Activated CD8-positive, alpha-beta T cell treated with anti-CD3 and anti-CD28 coated beads for 36 hours (primary cell): ENCODE measurements at regions not wholly inside any gene's neighbourhood (a gene's known extent, or its start where the extent isn't known, plus 50 kb on each side); places are given as distances from the start of the nearest gene placed in this dataset.

Source experiments
- ATAC-seq: fragments of 200-7000 bp; cut with Tn5 transposase; one replicate; pipeline ENCODE4 v1.10.0; 2021; ENCODE audit warnings: mild to moderate bottlenecking, moderate library complexity
- CTCF ChIA-PET: fragments of 350-600 bp; sonication (Branson Sonifier 250); formaldehyde crosslinking; loops from one replicate; lab custom pipeline; 2021; ENCODE audit warnings: antibody characterized with exemption; lab: Charles Lee
- POLR2A ChIA-PET: fragments of 350-600 bp; sonication (Branson Sonifier 250); formaldehyde crosslinking; loops from one replicate; lab custom pipeline; 2021; ENCODE audit warnings: antibody characterized with exemption; lab: Charles Lee
- DNase-seq: peaks from one replicate; pipeline ENCODE4 v3.0.0-alpha.2; 2020
- H3K27ac Mint-ChIP-seq: one replicate; pipeline ENCODE4 v1.8.0; 2021; ENCODE audit warnings: mild to moderate bottlenecking, mixed read lengths
- H3K27me3 Mint-ChIP-seq: one replicate; pipeline ENCODE4 v1.8.0; 2021; ENCODE audit warnings: mixed read lengths
- H3K36me3 Mint-ChIP-seq: one replicate; pipeline ENCODE4 v1.8.0; 2021; ENCODE audit warnings: low read depth, mixed read lengths
- H3K4me1 Mint-ChIP-seq: one replicate; pipeline ENCODE4 v1.8.0; 2021; ENCODE audit warnings: low read depth, mixed read lengths
- H3K4me3 Mint-ChIP-seq: one replicate; pipeline ENCODE4 v1.8.0; 2021; ENCODE audit warnings: mild to moderate bottlenecking, moderate library complexity, mixed read lengths
- H3K9me3 Mint-ChIP-seq: one replicate; pipeline ENCODE4 v1.8.0; 2021; ENCODE audit warnings: mixed read lengths
- CTCF ChIP-seq: fragments of 200-600 bp; IDR thresholded peaks from one replicate; pipeline ENCODE4 v1.8.0; 2022; ENCODE audit warnings: antibody characterized with exemption, mild to moderate bottlenecking
- intact Hi-C: fragments of 100-400 bp; cut with micrococcal nuclease; formaldehyde crosslinking; loops from one replicate; pipeline ENCODE4 v1.10.0; 2022

- POLR2A ChIA-PET, result no interaction called here
- H3K27me3 Mint-ChIP-seq, result no peaks in the 10 kb centered on the region
- CTCF ChIA-PET, result no interaction called here
- no peak for TF ChIP-seq CTCF
- ATAC-seq (no peak), DNase-seq (no peak)
- H3K4me1 Mint-ChIP-seq, result no peaks in the 10 kb centered on the region
- intact Hi-C loops, result no loop called here
- no peak overlapping the region for H3K4me3 Mint-ChIP-seq
- no peak overlapping the region for H3K27ac Mint-ChIP-seq
- peaks cover 3% of the 10 kb centered on the region for H3K9me3 Mint-ChIP-seq
- no peaks in the 10 kb centered on the region for H3K36me3 Mint-ChIP-seq
Observed at GRCh38 chr3:146770881-146771280, 165.7 kb upstream of the PLSCR5 start.

- POLR2A ChIA-PET, result no interaction called here
- H3K27ac Mint-ChIP-seq, result no peak overlapping the region
- TF ChIP-seq CTCF, result no peak
- no peaks in the 10 kb centered on the region for H3K36me3 Mint-ChIP-seq
- CTCF ChIA-PET, result no interaction called here
- no peak for DNase-seq
- peaks cover 3% of the 10 kb centered on the region for H3K9me3 Mint-ChIP-seq
- no peaks in the 10 kb centered on the region for H3K4me1 Mint-ChIP-seq
- H3K27me3 Mint-ChIP-seq, result no peaks in the 10 kb centered on the region
- no peak for ATAC-seq
- no peak overlapping the region for H3K4me3 Mint-ChIP-seq
- intact Hi-C loops, result no loop called here
Observed at GRCh38 chr3:146770301-146770700, 165.2 kb upstream of the PLSCR5 start.

GRCh38 chr3:146757759-146758158, 152.6 kb upstream of the PLSCR5 start:
- ATAC-seq, result no peak
- intact Hi-C loops, result no loop called here
- Mint-ChIP-seq H3K4me1 (no peaks in the 10 kb centered on the region), H3K36me3 (no peaks in the 10 kb centered on the region), H3K9me3 (no peaks in the 10 kb centered on the region), H3K27me3 (no peaks in the 10 kb centered on the region), H3K4me3 (no peak overlapping the region), H3K27ac (no peak overlapping the region)
- ChIA-PET CTCF (no interaction called here), POLR2A (no interaction called here)
- no peak for DNase-seq
- TF ChIP-seq CTCF, result no peak

GRCh38 chr3:146750196-146750595, 145.1 kb upstream of the PLSCR5 start:
- no peaks in the 10 kb centered on the region for H3K4me1 Mint-ChIP-seq
- POLR2A ChIA-PET, result interaction anchor here (0.7 kb wide), 1 partner anchor 688 kb away, joined by 3 read pairs; no protein-coding TSS in a partner anchor
- H3K27ac Mint-ChIP-seq, result no peak overlapping the region
- no peaks in the 10 kb centered on the region for H3K36me3 Mint-ChIP-seq
- ATAC-seq (no peak), DNase-seq (no peak)
- CTCF ChIA-PET, result no interaction called here
- intact Hi-C loops, result no loop called here
- H3K4me3 Mint-ChIP-seq, result no peak overlapping the region
- no peak for TF ChIP-seq CTCF
- H3K27me3 Mint-ChIP-seq, result no peaks in the 10 kb centered on the region
- peaks cover 1% of the 10 kb centered on the region for H3K9me3 Mint-ChIP-seq

- Mint-ChIP-seq H3K36me3 (no peaks in the 10 kb centered on the region), H3K27ac (no peak overlapping the region), H3K4me3 (no peak overlapping the region), H3K4me1 (no peaks in the 10 kb centered on the region), H3K27me3 (no peaks in the 10 kb centered on the region), H3K9me3 (peaks cover 3% of the 10 kb centered on the region)
- no peak for TF ChIP-seq CTCF
- DNase-seq (no peak), ATAC-seq (no peak)
- ChIA-PET CTCF (no interaction called here), POLR2A (interaction anchor here (0.6 kb wide), 1 partner anchor 1338 kb away, joined by 4 read pairs; no protein-coding TSS in a partner anchor)
- intact Hi-C loops, result no loop called here
Observed at GRCh38 chr3:146747928-146748327, 142.8 kb upstream of the PLSCR5 start.
